HUES64 (cell line): ENCODE measurements at regions not wholly inside any gene's neighbourhood (a gene's known extent, or its start where the extent isn't known, plus 50 kb on each side); places are given as distances from the start of the nearest gene placed in this dataset.

Experiments used
- H3K27ac ChIP-seq: 2 replicates; pipeline ENCODE4 v1.7.0; 2013; ENCODE audit warnings: low read depth, low read length, inconsistent platforms
- H3K27me3 ChIP-seq: 2 replicates; pipeline ENCODE4 v1.6.1; 2013; ENCODE audit warnings: mild to moderate bottlenecking, low read length; ENCODE audit not compliant: insufficient read depth
- H3K36me3 ChIP-seq: 2 replicates; pipeline ENCODE4 v1.6.1; 2013; ENCODE audit warnings: mild to moderate bottlenecking, low read length; ENCODE audit not compliant: insufficient read depth
- H3K4me1 ChIP-seq: 2 replicates; pipeline ENCODE4 v1.6.1; 2013; ENCODE audit warnings: mild to moderate bottlenecking, low read length, moderate library complexity; ENCODE audit not compliant: insufficient read depth
- H3K4me3 ChIP-seq: 2 replicates; pipeline ENCODE4 v1.5.1; 2013; ENCODE audit warnings: mild to moderate bottlenecking, low read length, moderate library complexity
- H3K9ac ChIP-seq: 2 replicates; pipeline ENCODE4 v1.6.1; 2013; ENCODE audit warnings: mild to moderate bottlenecking, low read depth, low read length
- H3K9me3 ChIP-seq: 2 replicates; pipeline ENCODE4 v1.6.1; 2013; ENCODE audit warnings: low read depth, low read length; ENCODE audit not compliant: insufficient read depth
- WGBS: fragments of 150-250, 120-280 bp; methylation state at CpG from one replicate; pipeline ENCODE4 v1.1.7; 2013; ENCODE audit warnings: missing lambda C conversion rate; 5-methylcytosine and 5-hydroxymethylcytosine counted together

DNA sequence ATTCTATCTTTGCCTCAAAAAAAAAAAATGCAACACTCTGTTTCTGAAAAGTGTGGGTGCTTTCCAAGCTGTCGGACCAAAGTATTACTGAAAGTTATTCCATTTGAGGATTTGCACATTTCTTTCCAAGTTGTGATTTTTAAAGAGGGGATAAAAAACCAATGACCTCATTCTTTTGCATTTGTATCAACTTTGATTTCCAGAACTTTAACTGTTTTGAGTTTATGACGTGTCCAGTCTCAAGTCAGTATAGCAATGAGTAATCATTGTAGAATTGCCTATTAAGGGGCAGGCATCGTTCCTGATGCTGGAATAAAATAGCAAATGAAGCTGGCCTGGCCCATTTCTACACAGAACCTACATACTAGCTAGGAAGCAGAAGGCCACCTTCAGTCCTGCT, 229.6 kb upstream of the RBFOX1 start:
- 87% methylated on average over 3 of the region's 3 CpGs for WGBS
- H3K4me3 ChIP-seq: no peak overlapping the region
- H3K4me1 ChIP-seq: no peaks in the 10 kb centered on the region
- H3K27me3 ChIP-seq: no peaks in the 10 kb centered on the region
- H3K9ac ChIP-seq: no peak overlapping the region
- H3K36me3 ChIP-seq: no peaks in the 10 kb centered on the region
- no peak overlapping the region for H3K27ac ChIP-seq
- H3K9me3 ChIP-seq: no peaks in the 10 kb centered on the region

DNA sequence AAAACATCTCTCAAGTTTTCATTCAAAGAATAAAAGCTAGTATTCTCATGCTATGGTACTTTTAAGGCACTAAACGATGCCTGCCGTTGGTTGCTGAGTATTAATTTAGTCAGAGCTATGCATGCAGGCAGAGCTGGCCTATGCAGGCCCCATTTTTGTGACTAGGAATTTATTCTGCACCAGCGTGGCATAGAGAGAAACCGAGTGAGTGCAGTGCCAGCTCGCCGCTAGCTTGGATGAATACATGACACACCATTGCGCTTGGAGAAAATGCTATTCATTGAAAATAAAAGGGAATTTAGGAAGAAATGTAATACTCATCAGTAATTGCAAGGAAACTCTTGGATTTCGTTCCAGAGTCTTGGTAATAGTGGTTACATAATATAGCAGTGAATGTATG, 231.6 kb upstream of the RBFOX1 start:
- Histone ChIP-seq H3K36me3 (no peaks in the 10 kb centered on the region), H3K9me3 (no peaks in the 10 kb centered on the region), H3K9ac (no peak overlapping the region), H3K4me1 (peaks cover 8% of the 10 kb centered on the region), H3K27me3 (no peaks in the 10 kb centered on the region), H3K4me3 (no peak overlapping the region), H3K27ac (no peak overlapping the region)
- WGBS: 94% methylated on average over 8 of the region's 8 CpGs

- Histone ChIP-seq H3K27ac (no peak overlapping the region), H3K36me3 (no peaks in the 10 kb centered on the region), H3K9me3 (no peaks in the 10 kb centered on the region), H3K27me3 (no peaks in the 10 kb centered on the region), H3K4me3 (no peak overlapping the region), H3K9ac (no peak overlapping the region), H3K4me1 (peaks cover 8% of the 10 kb centered on the region)
- WGBS: 58% methylated on average over 1 of the region's 1 CpG
Measured at GRCh38 chr16:7097518-7097917, 235.1 kb upstream of the RBFOX1 start.

DNA sequence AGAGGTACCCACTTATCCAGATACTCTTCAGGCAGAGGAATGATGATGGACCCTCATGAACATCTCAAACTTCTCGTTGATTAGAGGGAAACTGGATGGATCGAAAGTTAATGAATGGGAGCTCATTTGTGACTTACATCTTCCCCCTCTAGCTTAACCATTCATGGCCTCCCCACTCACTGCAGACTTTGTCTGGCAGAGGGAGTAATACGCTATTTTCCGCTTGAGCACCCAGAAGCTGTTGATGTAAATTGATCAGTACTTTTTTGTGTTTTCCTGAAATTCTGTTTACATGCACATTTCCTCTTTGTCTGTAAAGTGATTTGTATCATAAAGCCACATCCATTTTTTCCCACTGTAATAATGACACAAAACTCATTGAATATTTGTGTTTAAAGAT, 239.1 kb upstream of the RBFOX1 start:
- Histone ChIP-seq H3K4me1 (peaks cover 39% of the 10 kb centered on the region), H3K9me3 (no peaks in the 10 kb centered on the region), H3K27ac (no peak overlapping the region), H3K36me3 (no peaks in the 10 kb centered on the region), H3K4me3 (no peak overlapping the region), H3K9ac (no peak overlapping the region), H3K27me3 (no peaks in the 10 kb centered on the region)
- 96% methylated on average over 4 of the region's 4 CpGs for WGBS

GRCh38 chr16:7090628-7091115, 242.0 kb upstream of the RBFOX1 start:
- Histone ChIP-seq H3K27me3 (no peaks in the 10 kb centered on the region; the same call in 1 of the 2 replicates), H3K27ac (no peak overlapping the region), H3K36me3 (no peaks in the 10 kb centered on the region), H3K4me3 (no peak overlapping the region), H3K9ac (no peak overlapping the region), H3K9me3 (no peaks in the 10 kb centered on the region), H3K4me1 (peaks cover 33% of the 10 kb centered on the region)
- WGBS: 42% methylated on average over 8 of the region's 9 CpGs

- Histone ChIP-seq H3K9me3 (no peaks in the 10 kb centered on the region), H3K9ac (no peak overlapping the region), H3K27me3 (no peaks in the 10 kb centered on the region; the same call in 1 of the 2 replicates), H3K27ac (no peak overlapping the region), H3K4me1 (peaks cover 33% of the 10 kb centered on the region), H3K36me3 (no peaks in the 10 kb centered on the region), H3K4me3 (no peak overlapping the region)
Measured at GRCh38 chr16:7089751-7090150, 242.9 kb upstream of the RBFOX1 start.

GRCh38 chr16:7088711-7089110, 243.9 kb upstream of the RBFOX1 start:
- WGBS: 77% methylated on average over 5 of the region's 5 CpGs
- Histone ChIP-seq H3K36me3 (no peaks in the 10 kb centered on the region), H3K27me3 (no peaks in the 10 kb centered on the region; the same call in 1 of the 2 replicates), H3K4me1 (peaks cover 33% of the 10 kb centered on the region), H3K4me3 (no peak overlapping the region), H3K27ac (no peak overlapping the region), H3K9me3 (no peaks in the 10 kb centered on the region), H3K9ac (no peak overlapping the region)

DNA sequence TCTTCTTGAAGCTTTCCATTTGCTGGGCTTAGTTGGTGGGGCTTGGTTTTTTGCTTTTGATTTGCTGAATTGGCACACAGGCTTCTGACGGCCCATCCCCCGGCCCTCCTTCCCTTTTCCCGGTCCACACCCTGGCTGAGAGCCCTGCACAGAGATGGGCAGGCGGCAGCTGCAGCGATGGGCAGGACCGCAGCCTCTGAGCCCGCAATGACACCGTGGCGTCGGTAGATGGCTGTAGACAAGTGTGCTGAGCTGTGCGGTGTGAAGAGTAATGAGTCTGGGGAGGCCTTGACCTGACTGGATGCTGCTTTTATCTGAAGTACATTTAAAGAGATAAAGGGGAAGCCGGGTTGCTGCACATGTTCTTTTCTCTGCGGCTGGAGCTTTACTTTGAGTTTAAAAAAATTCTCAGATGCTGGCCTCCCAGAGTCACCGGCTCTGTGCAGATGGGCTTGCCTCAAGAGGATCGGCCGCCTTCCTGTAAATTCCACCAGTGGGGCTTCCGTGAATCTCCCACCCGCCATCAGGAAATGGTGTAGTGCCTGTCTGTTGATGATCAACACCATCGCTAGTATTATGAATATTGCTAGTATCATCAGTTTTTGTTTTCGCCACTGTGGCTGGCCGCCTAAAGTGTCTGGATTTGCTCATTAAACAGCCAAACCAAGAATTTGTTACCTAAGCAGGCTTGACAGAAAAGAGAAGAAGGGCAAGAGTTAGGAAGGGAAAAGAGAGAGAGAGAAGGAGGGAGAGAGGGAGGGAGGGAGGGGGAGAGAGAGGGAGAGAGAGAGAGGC, 245.6 kb upstream of the RBFOX1 start:
- H3K4me1 ChIP-seq: peaks cover 33% of the 10 kb centered on the region
- no peaks in the 10 kb centered on the region; the same call in 1 of the 2 replicates for H3K27me3 ChIP-seq
- no peak overlapping the region for H3K4me3 ChIP-seq
- H3K9me3 ChIP-seq: no peaks in the 10 kb centered on the region
- H3K27ac ChIP-seq: no peak overlapping the region
- 44% methylated on average over 21 of the region's 21 CpGs for WGBS
- no peak overlapping the region for H3K9ac ChIP-seq
- H3K36me3 ChIP-seq: no peaks in the 10 kb centered on the region

GRCh38 chr16:7085776-7086175, 246.9 kb upstream of the RBFOX1 start:
- Histone ChIP-seq H3K27me3 (no peaks in the 10 kb centered on the region; the same call in 1 of the 2 replicates), H3K4me3 (no peak overlapping the region), H3K27ac (no peak overlapping the region), H3K9me3 (no peaks in the 10 kb centered on the region), H3K36me3 (no peaks in the 10 kb centered on the region), H3K4me1 (peaks cover 23% of the 10 kb centered on the region), H3K9ac (no peak overlapping the region)
- WGBS: 97% methylated on average over 4 of the region's 4 CpGs

DNA sequence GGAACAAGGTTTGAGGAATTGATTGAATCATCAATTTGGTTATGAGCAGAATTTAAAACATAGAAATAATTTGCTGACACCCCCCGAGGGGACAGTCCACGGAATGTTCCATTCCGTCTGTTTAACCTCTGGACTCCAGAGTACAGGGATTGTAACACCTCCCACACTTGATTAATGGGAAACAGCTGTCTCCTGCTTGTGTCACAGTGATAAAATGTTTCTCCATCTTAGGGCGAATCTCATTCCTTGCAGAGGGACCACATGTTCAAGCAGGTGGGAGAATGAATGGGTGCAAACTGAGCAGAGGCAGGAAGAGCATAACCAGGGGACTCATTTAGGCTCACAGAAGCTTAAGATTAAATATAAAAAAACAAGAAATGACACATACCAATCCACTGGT, 249.5 kb upstream of the RBFOX1 start:
- Histone ChIP-seq H3K27me3 (no peaks in the 10 kb centered on the region; the same call in 1 of the 2 replicates), H3K9me3 (no peaks in the 10 kb centered on the region), H3K4me3 (no peak overlapping the region), H3K36me3 (no peaks in the 10 kb centered on the region), H3K4me1 (no peaks in the 10 kb centered on the region; the same call in 1 of the 2 replicates), H3K27ac (no peak overlapping the region), H3K9ac (no peak overlapping the region)
- WGBS: 78% methylated on average over 4 of the region's 4 CpGs

- H3K9ac ChIP-seq: no peak overlapping the region
- no peak overlapping the region for H3K27ac ChIP-seq
- H3K4me1 ChIP-seq: no peaks in the 10 kb centered on the region; the same call in 1 of the 2 replicates
- no peak overlapping the region for H3K4me3 ChIP-seq
- 97% methylated on average over 4 of the region's 4 CpGs for WGBS
- no peaks in the 10 kb centered on the region for H3K27me3 ChIP-seq
- no peaks in the 10 kb centered on the region for H3K36me3 ChIP-seq
- 0 out of 2 replicates have a peak, but pooled peaks cover 9% of the 10 kb centered on the region for H3K9me3 ChIP-seq
Measured at GRCh38 chr16:7077636-7078035, 255.0 kb upstream of the RBFOX1 start.
